ENCODE measurements at regions not wholly inside any gene's neighbourhood (a gene's known extent, or its start where the extent isn't known, plus 50 kb on each side); places are given as distances from the start of the nearest gene placed in this dataset.

- TF ChIP-seq POLR2A (IDR thresholded peaks at IDR 0.05; ENCODE audit: low read depth, low read length), result no peak
- TF ChIP-seq PAX5 (IDR thresholded peaks at IDR 0.05; ENCODE audit: insufficient read depth, low read length, severe bottlenecking), result no peak
Observed at GRCh38 chr11:105524286-105524685, 85.6 kb upstream of the GRIA4 start.
